HG03521 (cell line): ENCODE measurements at regions not wholly inside any gene's neighbourhood (a gene's known extent, or its start where the extent isn't known, plus 50 kb on each side); places are given as distances from the start of the nearest gene placed in this dataset.

Experiments
- ATAC-seq: cut with Tn5 transposase; IDR thresholded peaks from one replicate; pipeline ENCODE4 v1.9.1; 2021; ENCODE audit warnings: mild to moderate bottlenecking, moderate library complexity; ENCODE audit not compliant: unreplicated experiment

DNA sequence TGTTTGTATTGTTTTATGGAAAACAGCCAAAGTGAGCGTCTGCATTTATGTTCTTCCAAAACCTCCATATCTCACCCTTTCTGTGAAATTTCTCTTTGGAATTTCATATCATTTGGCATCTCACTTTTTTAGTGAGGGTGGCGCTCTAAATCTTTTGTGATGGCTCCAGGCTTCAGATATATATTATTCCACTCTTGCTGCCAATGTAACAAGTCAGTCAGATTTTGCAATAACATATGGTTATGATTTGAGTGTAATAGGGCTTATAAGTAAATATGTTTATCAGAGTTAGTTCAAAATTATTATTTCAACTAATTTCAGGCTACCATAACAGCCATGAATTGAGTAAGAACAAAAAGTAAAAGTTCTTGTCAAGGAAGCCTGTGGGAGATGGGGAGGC lies 314.7 kb downstream of the PDGFC start:
- ATAC-seq, result no peak

DNA sequence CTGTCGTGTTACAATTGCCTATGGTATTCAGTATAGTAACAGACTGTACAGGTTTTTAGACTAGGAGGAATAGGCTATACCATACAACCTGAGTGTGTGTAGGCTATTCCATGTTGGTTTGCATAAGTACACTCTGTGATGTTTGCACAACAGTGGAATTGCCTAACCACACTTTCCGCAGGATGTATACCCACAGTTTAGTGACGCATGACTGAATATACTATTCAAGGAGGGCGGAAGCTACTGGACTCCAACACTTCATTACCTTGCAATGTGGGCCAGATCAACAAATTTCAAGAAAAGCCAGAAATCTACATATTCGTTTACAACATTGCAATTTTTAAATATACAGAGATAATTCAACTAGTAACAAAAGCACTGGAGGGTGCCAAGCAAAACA lies 317.2 kb downstream of the PDGFC start:
- ATAC-seq, result no peak

GRCh38 chr4:156643826-156644225 lies 327.8 kb downstream of the PDGFC start:
- no peak for ATAC-seq

GRCh38 chr4:156642161-156642560 lies 329.4 kb downstream of the PDGFC start:
- no peak for ATAC-seq

- no peak for ATAC-seq
Observed at GRCh38 chr4:156638925-156639605, 332.5 kb downstream of the PDGFC start.

- ATAC-seq, result no peak
Observed at GRCh38 chr4:156638334-156638733, 333.3 kb downstream of the PDGFC start.

DNA sequence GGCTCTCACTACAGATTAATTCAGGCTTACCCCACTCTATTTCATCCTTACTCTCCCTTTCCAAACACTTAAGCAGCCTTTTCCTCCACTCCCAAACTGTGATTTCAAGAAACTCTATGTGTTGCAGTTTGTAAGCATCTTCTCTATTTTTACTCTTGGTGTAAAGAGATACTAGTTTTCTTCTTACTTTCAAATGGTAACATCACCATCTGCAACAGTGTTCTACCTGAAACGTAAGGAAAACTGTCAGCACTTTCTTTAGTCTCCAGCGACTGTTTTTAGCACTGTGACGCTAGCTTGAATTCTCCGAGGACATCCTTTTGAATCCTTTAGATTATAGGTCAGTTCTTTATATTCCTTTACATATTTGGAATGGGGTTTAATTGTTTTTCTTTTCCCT lies 335.2 kb downstream of the PDGFC start:
- ATAC-seq, result no peak

GRCh38 chr4:156635051-156635450 lies 336.5 kb downstream of the PDGFC start:
- no peak for ATAC-seq

DNA sequence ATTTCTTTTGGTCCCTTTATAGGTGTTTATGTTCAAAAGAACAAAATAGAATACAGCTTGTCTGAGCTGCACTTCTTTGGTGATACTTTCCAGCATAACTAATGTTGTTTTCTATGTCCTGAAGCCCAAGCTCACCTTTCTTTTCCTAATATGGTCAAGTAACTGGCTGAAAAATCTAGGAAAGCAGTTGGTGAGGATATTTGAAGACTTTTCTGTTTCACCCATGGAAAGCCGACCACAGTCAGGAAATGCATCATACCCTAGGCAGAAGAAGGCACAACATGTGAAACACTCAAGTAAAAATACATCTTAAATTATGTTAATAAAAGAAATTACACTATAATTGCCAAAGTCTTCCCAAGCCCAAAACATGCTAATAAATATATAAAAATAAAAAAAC lies 337.0 kb downstream of the PDGFC start:
- no peak for ATAC-seq

DNA sequence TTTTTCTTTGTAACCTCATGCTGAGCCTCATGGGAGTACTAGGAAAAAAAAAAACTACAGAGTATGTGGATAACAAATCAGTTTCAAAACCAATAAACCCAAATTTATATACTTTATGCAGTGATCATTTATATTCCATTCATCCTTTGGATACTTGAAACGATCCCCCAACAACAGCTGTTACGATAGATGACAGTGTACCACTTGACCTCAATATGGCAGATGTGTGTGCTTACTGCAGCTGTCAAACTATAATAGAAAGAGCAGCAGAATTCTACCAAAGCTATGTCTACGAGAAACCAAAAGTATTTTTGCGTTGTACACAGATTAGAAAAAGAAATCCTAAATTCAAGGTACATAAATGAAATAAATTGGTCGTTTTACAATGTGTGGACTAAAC lies 337.8 kb downstream of the PDGFC start:
- ATAC-seq, result no peak

- ATAC-seq, result no peak
Observed at GRCh38 chr4:156628858-156629257, 342.7 kb downstream of the PDGFC start.

- no peak for ATAC-seq
Observed at GRCh38 chr4:156623376-156623775, 348.2 kb downstream of the PDGFC start.

- ATAC-seq, result no peak
Observed at GRCh38 chr4:156620786-156621185, 350.8 kb downstream of the PDGFC start.

DNA sequence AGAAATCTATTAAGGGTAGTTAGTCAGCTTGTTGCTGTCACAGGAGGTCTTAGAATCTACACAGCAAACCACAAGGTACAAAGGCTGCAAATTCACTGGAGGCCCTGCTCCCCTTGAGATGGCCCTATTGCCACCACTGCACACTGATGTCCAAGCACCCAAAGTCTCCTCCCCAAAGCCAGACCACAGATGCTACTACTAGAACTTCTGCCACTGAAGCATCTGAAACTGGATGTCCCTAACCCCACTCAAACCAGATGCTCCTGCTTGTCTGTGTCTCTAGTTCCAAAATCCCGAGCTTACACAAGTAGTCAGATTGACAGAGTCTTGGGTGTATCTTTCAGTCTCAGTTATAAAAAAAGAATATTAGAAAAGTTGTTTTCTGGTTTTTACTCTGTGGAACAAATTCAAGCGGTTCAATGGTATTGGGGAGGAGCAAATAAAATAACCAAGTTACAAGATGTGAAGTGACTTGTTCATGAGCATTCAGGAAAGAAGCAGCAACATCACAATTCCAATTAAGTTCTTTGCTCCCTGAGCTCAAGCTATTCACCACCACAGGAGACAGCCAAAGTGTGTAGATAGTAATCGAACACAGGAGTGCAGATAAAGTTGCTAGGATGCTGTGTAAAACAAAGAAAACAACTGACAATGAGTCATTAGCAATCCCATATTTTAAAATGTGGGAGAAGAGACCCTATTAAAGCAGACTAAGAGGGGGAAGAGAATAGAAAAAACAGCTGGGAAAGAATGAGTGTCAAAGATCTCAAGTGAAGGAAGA lies 352.3 kb downstream of the PDGFC start:
- no peak for ATAC-seq

DNA sequence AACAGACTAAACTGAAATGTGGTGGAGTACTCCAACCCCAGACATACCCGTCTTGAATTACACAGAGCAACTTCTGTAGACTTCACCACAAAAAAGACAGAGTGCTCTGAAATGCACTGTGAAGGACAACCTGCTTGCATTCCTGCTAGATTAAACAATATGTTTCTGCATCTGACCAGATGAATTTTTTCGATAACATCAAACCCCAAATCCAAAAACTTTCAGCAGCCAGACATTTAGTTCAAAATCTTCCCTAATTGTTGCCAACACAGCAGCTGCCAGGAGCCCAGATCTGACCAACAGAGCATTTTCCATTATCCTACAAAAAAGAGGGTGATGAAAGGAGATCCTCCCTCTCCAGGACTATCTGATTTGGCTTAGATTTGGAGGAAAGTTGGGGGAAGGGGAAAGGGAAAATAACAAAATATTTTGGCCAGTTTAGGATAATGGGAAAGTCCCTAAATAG lies 356.5 kb downstream of the PDGFC start:
- no peak for ATAC-seq

- no peak for ATAC-seq
Observed at GRCh38 chr4:156614536-156614935, 357.1 kb downstream of the PDGFC start.

- ATAC-seq, result no peak
Observed at GRCh38 chr4:156609421-156609820, 362.2 kb downstream of the PDGFC start.

DNA sequence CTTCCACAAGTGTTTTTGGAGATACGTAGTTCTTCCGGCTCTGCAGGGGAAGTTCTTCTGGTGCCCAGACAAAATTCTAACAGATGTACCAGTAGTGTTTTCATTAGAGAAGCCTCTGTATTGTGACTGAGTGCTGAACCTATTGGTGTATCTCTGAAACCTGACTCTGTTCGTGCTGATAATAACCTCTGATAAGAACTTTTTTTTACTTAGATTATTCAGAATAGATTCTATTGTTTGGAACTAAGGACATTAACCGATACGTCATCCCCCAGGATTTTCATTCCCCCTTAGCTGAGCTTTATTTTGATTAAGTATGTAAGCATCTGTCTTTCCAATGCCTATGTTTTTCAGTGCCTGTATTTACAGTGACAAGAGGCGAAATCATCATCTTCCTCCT lies 362.9 kb downstream of the PDGFC start:
- ATAC-seq, result no peak

- no peak for ATAC-seq
Observed at GRCh38 chr4:156607478-156607857, 364.1 kb downstream of the PDGFC start.

DNA sequence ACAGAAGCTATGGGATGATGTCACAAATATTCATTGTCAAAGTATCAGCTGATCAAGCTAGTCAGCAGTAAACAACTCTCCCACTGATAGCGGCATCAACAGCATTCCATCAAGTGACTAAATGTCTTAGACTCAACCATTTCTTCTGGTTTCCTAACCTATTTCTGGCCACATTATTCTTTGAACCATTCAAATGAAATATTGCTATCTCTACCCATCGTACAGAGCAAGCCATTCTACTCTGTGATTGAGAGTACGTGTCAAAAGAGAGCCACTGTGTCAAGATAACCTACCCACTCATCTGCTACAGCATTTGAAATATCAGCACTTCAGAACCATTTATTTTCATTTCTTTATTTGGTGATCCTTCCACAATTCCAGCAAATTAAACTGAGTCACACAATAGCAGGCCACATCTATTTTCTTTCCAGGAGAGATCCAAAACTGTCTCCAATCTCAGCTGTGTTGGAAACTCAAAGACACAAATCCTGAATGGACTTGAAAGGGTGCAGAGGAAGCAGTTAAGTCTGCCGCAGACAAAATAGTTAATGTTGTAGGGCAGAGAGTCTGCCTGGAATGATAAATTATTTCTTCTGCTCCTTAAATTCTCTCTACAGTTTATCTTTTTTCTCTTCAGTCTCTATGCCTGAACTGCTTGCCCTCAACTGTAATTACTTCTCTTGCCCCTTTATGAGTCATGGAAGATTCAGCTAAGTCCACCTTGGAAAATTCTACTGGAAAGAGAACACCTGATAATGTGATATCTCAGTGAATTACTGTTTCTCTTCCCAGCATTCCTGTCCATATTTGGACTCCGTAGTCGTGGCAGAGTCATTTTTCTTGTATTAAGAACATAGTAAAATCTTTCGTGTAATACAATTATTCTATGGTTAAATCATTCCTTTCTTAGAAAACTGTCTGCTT lies 364.8 kb downstream of the PDGFC start:
- ATAC-seq, result no peak

- no peak for ATAC-seq
Observed at GRCh38 chr4:156598138-156598681, 373.4 kb downstream of the PDGFC start.
